ENCODE measurements at regions not wholly inside any gene's neighbourhood (a gene's known extent, or its start where the extent isn't known, plus 50 kb on each side); places are given as distances from the start of the nearest gene placed in this dataset.

GRCh38 chr1:17957588-17958267 is 149.9 kb upstream of the IGSF21 start:
- no peak for DNase-seq (ENCODE audit: low read depth, low spot score)
- H3K4me3 ChIP-seq (ENCODE audit: low read length), result no peak overlapping the region

DNA sequence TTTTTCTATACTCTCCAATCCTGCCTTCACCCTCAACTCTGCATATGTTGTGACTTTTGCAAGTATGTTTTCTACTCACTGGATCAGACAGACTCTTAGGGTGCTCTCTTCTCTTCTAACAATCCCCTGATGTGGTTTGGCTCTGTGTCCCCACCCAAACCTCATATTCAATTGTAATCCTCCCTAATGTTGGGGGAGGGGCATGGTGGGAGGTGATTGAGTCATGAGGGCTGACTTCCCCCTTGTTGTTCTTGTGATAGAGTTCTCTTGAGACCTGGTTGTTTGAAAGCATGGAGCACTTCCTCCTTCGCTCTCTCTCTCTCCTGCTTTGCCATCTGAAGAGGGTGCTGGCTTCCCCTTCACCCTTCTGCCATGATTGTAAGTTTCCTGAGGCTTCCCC is 148.9 kb upstream of the IGSF21 start:
- no peak overlapping the region for H3K4me3 ChIP-seq (ENCODE audit: low read length)
- no peak for DNase-seq (ENCODE audit: low read depth, low spot score)

GRCh38 chr1:17963513-17963912 is 144.1 kb upstream of the IGSF21 start:
- H3K4me3 ChIP-seq (ENCODE audit: low read length), result no peak overlapping the region
- no peak for DNase-seq (ENCODE audit: low read depth, low spot score)

- H3K4me3 ChIP-seq (ENCODE audit: low read length), result no peak overlapping the region
- DNase-seq (ENCODE audit: low read depth, low spot score), result no peak
Observed at GRCh38 chr1:17965515-17966100, 142.0 kb upstream of the IGSF21 start.

GRCh38 chr1:17966341-17966740 is 141.3 kb upstream of the IGSF21 start:
- DNase-seq (ENCODE audit: low read depth, low spot score), result no peak
- no peak overlapping the region for H3K4me3 ChIP-seq (ENCODE audit: low read length)

GRCh38 chr1:17967623-17968255 is 139.9 kb upstream of the IGSF21 start:
- no peak overlapping the region for H3K4me3 ChIP-seq (ENCODE audit: low read length)
- DNase-seq (ENCODE audit: low read depth, low spot score), result no peak

DNA sequence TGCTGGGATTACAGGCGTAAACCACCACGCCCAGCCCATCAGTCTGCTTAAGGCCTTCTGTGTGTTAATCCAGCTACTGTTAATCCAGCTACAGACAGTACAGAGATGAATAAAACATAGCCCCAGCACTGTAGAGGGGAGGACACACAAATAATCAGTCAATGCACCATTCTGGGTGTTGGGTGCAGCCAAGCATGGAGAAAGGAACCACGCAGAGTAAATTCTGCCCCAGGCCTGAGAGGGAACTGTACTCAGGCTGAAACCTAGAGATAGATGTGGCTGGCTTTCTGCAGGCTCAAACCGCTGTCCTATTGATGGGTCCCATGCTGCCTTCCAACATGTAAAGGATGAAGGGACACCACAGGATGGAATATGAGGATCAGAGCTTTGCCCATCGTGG is 136.8 kb upstream of the IGSF21 start:
- no peak for DNase-seq (ENCODE audit: low read depth, low spot score)
- H3K4me3 ChIP-seq (ENCODE audit: low read length), result no peak overlapping the region

DNA sequence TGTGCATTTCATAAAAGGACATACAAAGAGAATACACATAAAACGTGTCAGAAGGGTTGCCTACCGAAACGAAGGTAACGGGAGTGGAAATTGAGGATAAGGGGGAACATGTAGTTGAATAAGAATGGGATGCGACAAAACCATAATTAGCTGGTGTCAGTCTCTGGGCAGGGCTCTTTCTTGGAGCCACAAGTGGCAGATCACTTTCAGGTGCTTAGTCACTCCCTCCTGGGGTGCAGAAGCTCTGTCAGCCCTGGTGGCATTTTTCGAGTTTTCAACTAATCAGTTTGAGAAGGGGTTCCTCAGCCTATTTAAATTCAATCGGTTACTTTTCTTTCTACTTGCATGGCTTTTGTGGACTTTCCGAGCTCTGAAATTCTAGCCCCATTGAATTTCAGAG is 133.9 kb upstream of the IGSF21 start:
- no peak overlapping the region for H3K4me3 ChIP-seq (ENCODE audit: low read length)
- DNase-seq (ENCODE audit: low read depth, low spot score), result no peak

- H3K4me3 ChIP-seq (ENCODE audit: low read length), result no peak overlapping the region
- DNase-seq (ENCODE audit: low read depth, low spot score), result no peak
Observed at GRCh38 chr1:17976854-17977253, 130.7 kb upstream of the IGSF21 start.

DNA sequence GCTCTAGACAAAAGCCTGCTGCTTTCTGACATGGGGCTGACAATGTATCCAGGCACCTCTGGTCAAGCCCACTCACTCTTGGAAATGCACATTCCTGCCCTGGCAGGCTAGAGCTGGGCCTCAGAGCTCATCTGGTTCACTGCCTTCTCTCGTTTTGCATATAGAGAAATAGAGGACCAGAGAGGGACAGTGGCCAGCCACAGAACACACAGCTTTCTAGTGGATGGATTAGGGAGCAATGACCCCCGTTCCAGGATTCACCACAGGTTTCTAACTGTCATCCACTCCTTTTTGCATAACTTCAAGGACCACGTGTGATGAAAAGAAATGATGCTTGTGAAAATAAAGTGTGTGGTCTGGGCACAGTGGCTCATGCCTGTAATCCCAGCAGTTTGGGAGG is 129.6 kb upstream of the IGSF21 start:
- DNase-seq (ENCODE audit: low read depth, low spot score), result no peak
- H3K4me3 ChIP-seq (ENCODE audit: low read length), result no peak overlapping the region

- DNase-seq (ENCODE audit: low read depth, low spot score), result no peak
- no peak overlapping the region for H3K4me3 ChIP-seq (ENCODE audit: low read length)
Observed at GRCh38 chr1:17979815-17980214, 127.8 kb upstream of the IGSF21 start.

DNA sequence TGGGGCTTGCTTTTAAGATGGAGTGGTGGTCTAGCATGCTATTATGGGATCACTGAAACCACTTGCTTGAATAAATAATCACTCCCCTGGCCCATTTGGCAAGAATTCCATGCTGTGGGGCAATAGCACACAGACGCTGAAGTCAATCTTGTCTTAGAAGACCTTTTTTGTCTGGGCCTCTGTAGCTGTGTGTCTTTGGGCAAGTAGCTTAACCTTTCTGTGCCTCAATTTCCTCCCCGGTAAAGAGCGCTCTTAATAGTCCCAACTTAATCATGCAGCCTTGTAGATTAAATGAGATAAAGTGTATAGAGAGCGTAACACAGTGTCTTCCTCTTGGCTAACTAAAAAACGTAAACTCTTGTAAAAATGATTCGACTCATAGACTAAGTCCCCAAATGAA is 125.4 kb upstream of the IGSF21 start:
- no peak for DNase-seq (ENCODE audit: low read depth, low spot score)
- H3K4me3 ChIP-seq (ENCODE audit: low read length), result no peak overlapping the region

DNA sequence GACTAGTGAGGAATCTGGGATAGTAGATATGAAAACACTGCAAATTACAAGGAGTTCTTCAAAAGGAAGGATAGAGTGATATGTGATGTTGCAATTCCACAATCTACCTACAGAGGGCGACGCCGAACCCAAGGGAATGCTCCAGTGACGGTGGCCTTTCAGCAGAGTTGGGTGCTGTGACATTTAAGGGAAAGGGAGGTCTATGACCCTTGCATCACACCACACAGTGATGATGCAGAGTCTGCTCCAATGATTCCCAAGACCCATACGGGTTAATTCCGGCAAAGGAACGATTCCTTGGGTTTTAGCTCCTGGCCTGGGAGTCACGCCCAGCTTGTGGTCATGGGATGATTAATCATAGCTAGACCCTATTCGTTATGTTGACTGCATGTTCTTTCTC is 123.0 kb upstream of the IGSF21 start:
- peak; percentile 39 for DNase-seq (ENCODE audit: low read depth, low spot score)
- no peak overlapping the region for H3K4me3 ChIP-seq (ENCODE audit: low read length)

DNA sequence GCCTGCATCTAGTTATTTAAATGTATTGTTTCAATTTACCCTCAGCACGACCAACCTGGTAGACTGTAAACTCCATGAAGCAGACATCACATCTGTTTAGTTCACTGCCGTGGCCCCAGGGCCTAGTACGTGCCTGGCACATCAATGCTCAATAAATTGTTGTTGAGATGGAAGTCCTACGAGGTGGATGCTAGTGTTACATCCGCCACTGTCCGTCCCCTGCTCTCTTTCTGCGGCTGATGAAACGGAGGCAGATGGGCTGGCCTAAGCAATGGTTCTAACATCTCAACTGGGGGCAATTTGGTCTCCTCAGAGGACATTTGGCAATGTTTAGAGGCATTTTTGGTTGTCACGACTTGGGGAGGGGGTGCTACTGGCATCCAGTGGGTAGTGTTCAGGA is 121.4 kb upstream of the IGSF21 start:
- no peak overlapping the region for H3K4me3 ChIP-seq (ENCODE audit: low read length)
- no peak for DNase-seq (ENCODE audit: low read depth, low spot score)

- H3K4me3 ChIP-seq (ENCODE audit: low read length), result no peak overlapping the region
- DNase-seq (ENCODE audit: low read depth, low spot score), result no peak
Observed at GRCh38 chr1:17990401-17990800, 117.2 kb upstream of the IGSF21 start.

GRCh38 chr1:17991996-17992395 is 115.6 kb upstream of the IGSF21 start:
- DNase-seq (ENCODE audit: low read depth, low spot score), result no peak
- H3K4me3 ChIP-seq (ENCODE audit: low read length), result no peak overlapping the region

DNA sequence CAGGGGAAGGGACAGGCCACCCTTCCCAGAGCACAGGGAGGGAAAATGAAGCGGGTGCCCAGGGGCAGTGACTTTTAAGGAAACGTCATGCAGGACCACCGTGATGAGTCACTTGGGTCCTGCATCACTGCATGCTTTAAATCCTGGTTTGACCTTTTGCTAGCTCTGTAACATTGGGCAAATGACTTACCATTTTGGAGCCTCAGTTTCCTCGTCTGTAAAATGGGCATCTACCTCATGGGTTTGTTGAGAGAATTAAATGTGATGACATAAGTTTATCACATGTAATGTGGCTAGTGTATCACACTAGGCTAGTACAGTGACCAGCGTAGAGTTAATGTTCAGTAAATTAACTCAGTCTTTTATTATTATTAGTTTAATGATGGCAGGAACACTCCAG is 114.8 kb upstream of the IGSF21 start:
- H3K4me3 ChIP-seq (ENCODE audit: low read length), result no peak overlapping the region
- no peak for DNase-seq (ENCODE audit: low read depth, low spot score)

- DNase-seq (ENCODE audit: low read depth, low spot score), result no peak
- H3K4me3 ChIP-seq (ENCODE audit: low read length), result no peak overlapping the region
Observed at GRCh38 chr1:17994046-17994445, 113.6 kb upstream of the IGSF21 start.

DNA sequence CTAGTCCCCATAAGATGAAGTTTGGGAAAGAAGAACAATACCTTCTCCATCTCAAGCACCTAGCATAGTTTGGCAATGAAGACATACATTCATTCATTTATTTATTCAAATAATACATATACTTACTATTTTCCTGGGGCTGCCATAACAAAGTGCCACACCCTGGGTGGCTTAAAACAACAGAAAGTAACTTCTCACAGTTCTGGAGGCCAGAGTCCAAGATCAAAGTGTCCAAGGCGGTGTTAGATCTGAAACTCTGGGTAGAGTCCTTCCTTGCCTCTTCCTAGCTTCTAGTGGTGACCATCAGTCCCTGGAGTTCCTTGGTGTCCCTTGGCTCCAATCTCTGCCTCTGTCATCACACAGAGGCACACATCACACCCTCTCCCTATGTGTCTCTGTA is 112.1 kb upstream of the IGSF21 start:
- no peak overlapping the region for H3K4me3 ChIP-seq (ENCODE audit: low read length)
- DNase-seq (ENCODE audit: low read depth, low spot score), result no peak

- H3K4me3 ChIP-seq (ENCODE audit: low read length), result no peak overlapping the region
- DNase-seq (ENCODE audit: low read depth, low spot score), result peak; percentile 8
Observed at GRCh38 chr1:17998889-17999288, 108.7 kb upstream of the IGSF21 start.

- no peak for DNase-seq (ENCODE audit: low read depth, low spot score)
- no peak overlapping the region for H3K4me3 ChIP-seq (ENCODE audit: low read length)
Observed at GRCh38 chr1:17999884-18000283, 107.7 kb upstream of the IGSF21 start.

Measured in Jurkat, Clone E6-1 (cell line).